Coronary artery (tissue), 2 donors: ENCODE measurements at regions not wholly inside any gene's neighbourhood (a gene's known extent, or its start where the extent isn't known, plus 50 kb on each side); places are given as distances from the start of the nearest gene placed in this dataset.

Source experiments
- DNase-seq: peaks from one replicate; pipeline ENCODE4 v3.0.0-alpha.2; 2017; ENCODE audit warnings: low spot score
- H3K27ac ChIP-seq, 2 donors: fragments of 200-600 bp; sonication (generic); one replicate each; pipeline ENCODE4 v1.5.1; 2016 to 2019
- H3K4me3 ChIP-seq: fragments of 200-600 bp; sonication (generic); 2 replicates; pipeline ENCODE4 v1.5.1; 2016; ENCODE audit warnings: mild to moderate bottlenecking, moderate library complexity
- CTCF ChIP-seq: fragments of 200-600 bp; sonication (generic); IDR thresholded peaks from one replicate; pipeline ENCODE4 v1.5.1; 2019; ENCODE audit warnings: antibody characterized with exemption

- Histone ChIP-seq H3K4me3 (no peak overlapping the region), H3K27ac (no peak overlapping the region)
- TF ChIP-seq CTCF = no peak
These were observed 482.3 kb upstream of the ZNF507 start for GRCh38 chr19:31863122-31863521.

DNA sequence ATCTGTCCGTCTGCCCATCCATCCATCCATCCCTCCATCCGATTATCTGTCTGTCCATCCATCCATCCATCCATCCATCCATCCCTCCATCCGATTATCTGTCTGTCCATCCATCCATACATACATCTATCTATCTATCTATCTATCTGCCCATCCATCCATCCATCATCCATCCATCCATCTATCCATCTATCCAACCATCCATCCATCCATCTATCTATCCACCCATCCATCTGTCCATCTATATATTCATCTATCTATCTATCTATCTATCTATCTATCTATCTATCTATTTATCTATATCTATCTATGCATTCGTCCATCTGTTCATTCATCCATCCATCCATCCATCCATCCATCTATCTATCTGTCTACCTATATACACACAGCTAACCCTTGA lies 471.1 kb upstream of the ZNF507 start:
- TF ChIP-seq CTCF = no peak
- H3K27ac ChIP-seq = no peak overlapping the region
- no peak for DNase-seq
- no peak overlapping the region for H3K4me3 ChIP-seq

More at GRCh38 chr19:31863122-31863521, 482.3 kb upstream of the ZNF507 start:
- no peak for DNase-seq

DNA sequence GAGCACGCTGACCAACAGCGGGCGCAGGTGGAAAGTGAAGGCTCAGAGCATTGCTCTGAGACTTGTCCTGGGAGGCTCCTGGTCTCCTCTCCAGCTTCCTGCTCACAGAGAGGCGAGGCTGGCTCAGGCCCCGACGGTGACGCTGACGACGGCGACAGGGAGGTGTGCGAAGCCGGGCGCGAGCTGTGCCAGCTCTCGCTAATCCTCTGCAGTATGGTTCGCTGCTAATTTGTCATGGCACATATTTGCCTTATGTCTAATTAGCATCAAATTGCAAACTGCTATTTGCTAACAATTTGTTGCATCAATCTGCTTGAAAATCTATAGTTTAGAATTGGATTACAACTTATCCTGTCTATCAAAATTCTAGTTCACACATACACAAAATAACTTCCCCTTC lies 469.8 kb upstream of the ZNF507 start:
- Histone ChIP-seq H3K4me3 (no peak overlapping the region), H3K27ac (no peak overlapping the region)
- TF ChIP-seq CTCF = no peak
- no peak for DNase-seq

DNA sequence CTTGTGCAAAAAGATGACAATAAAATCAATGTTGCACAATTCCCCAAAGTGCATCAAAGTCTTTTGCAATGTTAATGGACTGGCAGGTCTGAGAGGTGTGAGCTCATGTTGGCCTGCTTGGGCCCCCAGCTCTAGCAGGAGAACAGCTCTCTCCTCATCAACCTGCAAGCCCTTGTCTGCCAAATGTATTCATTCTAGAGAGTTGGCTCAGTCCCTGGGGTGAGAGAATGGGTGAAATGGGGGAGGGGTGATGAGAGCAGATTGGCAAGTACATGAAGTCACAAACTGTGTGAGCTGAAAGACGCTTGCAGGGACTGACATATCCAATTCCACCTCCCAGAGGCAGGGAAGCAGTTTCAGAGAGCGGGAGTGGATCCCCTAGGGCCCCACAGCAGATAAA lies 465.1 kb upstream of the ZNF507 start:
- TF ChIP-seq CTCF = no peak
- H3K4me3 ChIP-seq = no peak overlapping the region
- H3K27ac ChIP-seq = no peak overlapping the region
- no peak for DNase-seq

DNA sequence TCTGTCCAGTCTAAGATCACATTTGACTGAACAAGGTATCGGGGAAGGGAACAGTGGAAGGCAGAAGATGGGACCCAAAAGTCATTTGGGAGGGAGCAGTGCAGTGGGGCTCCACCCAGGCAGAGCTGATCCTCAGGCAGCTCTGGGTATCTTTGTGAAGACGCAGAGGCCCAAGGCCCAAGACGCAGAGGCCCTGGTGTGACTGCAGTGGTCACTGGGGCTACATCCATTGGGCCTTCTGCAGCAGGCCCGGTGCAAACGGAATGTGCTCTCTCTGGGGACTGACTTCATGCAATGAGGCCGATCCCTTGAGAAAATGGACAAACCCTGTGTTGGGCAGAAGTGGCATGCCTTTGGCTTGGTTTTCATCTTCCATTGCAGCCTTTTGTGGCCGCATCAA lies 463.4 kb upstream of the ZNF507 start:
- Histone ChIP-seq H3K27ac (no peak overlapping the region), H3K4me3 (no peak overlapping the region)
- DNase-seq = no peak
- no peak for TF ChIP-seq CTCF

- no peak for DNase-seq
- Histone ChIP-seq H3K27ac (no peak overlapping the region), H3K4me3 (no peak overlapping the region)
- no peak for TF ChIP-seq CTCF
These were observed 462.7 kb upstream of the ZNF507 start for GRCh38 chr19:31882709-31883108.

DNA sequence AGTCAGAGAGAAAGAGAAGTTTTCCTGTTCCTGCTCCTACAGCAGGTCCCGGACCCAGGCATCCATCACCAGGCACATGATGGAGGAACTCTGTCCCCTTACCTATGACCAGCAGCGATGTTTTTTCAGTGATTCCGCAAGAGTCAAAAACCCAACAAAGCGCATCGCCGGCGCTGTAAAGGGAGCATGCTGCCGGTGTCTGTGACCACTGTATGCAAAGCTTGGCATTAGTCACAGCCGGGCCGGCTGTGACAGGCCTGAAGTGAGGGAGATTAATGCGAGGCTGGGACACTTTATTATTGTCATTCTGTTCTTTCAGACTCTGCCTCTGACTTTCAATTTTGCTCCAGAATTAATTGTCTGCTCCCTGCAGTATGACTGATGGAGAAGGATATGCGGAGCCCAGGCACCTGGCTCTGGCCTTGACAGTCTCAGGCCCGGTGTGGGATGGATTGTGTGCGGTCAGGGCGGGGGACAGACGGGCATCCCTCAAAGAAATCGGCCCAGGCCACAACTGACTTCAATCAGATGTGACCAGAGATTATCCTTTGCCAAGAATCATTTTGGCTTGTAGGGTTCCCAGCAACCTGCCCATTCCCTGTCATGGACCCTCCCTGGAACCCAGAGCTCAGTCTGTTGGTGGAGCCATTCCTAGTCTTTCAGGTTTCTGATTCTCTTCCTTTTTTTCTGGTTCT lies 462.0 kb upstream of the ZNF507 start:
- Histone ChIP-seq H3K4me3 (no peak overlapping the region), H3K27ac (no peak overlapping the region)
- no peak for TF ChIP-seq CTCF
- DNase-seq = no peak
